HL-60/S4 treated with phorbol 12-myristate 13-acetate at 8.2 ng/mL for 4 days and 3 days (cell line): ENCODE measurements at regions not wholly inside any gene's neighbourhood (a gene's known extent, or its start where the extent isn't known, plus 50 kb on each side); places are given as distances from the start of the nearest gene placed in this dataset.

ENCODE experiments used
- in situ Hi-C: fragments of 300-500 bp; cut with MboI; formaldehyde crosslinking; loops from 2 replicates; pipeline ENCODE4 v1.15.0; 2022; ENCODE audit warnings: low sequenced_read_pairs

DNA sequence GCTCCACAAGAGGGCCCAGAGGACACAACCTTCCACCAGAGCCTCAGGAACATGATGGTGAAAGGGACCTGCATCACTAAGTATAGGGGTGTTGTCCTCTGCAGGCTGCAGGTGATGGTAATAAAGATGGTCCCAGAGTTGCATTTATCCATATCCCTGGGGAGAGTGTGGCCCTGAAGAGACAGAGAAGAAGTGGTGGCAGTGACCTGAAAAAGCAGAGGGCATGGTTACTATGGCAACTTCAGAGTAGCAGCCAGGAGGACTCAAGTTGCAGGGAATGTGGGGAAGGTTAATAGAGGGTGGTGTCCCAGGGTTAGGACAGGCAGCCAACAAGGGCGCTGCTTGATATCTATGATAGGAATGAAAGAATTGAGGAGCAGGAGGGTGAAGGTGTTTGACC is 57.1 kb downstream of the HLA-A start:
- in situ Hi-C loops = no loop called here

DNA sequence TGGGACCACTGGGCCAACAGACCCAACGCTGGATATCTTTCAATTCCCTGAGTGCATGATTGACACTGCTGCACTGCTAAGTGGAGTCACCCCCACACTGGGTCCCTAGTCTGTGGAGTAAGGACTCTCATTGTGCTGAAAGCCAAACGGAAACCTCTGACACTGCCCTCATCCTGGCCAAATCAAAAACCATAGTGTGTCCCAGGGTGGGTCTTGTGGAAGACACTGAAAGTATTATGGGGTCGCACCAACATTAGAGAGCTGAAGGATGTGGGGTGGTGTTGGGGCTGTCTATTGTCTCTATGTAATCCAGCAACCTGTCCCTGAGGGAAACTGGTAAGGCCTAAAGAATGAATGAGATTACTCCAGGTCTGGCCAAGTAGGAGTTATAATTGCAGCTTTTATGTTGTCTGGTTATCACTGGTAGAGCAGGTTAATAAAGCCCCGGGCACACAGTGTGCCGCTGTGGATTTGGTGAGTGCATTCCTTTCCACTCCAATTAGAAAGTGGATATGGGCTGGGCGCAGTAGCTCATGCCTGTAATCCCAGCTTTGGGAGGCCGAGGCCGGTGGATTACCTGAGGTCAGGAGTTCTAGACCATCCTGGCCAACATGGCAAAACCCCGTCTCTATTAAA is 57.9 kb downstream of the HLA-A start:
- in situ Hi-C loops = loop anchor here (10.0 kb wide), 1 partner anchor 155 kb away; no protein-coding TSS in a partner anchor

DNA sequence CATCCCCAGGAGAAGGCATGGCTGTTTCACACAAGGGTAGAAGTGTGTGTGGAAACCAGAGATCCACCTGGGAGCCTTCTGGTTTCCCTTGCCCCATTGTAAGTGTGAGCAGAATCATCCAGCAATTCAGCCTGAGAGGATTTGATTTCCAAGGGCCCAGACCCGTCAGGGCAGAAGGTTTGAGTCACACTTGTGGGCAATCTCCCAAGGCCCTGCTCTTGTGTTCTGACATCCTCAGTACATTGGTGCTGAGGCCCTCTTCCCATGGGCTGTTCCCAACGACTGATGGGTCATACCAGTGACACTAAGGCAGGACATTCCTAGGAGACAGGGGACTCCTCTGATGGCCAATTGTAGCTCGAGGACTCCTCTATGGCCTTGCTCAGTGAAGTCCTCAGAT is 58.2 kb upstream of the POLR1H start:
- in situ Hi-C loops = loop anchor here (10.0 kb wide), 1 partner anchor 158 kb away; no protein-coding TSS in a partner anchor

DNA sequence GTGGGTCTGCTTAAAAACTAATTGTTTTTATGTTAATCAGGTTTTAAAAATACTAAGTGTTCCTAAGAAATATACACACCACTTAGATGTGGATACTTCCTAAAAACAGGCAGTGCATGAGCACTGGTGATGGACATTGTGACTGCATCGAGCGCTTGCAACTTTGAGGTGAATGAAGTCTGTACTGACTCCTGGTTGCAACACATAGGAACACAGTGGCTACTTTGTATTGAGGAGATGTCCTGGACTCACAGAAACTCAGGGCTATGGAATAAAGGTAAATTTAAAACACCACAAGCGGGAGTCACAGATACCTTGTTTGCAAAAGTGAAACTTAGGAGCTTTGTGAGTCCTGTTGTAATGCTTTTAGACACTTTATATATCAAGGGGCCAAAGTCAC is 55.6 kb upstream of the POLR1H start:
- in situ Hi-C loops = loop anchor here (10.0 kb wide), 1 partner anchor 161 kb away; no protein-coding TSS in a partner anchor

DNA sequence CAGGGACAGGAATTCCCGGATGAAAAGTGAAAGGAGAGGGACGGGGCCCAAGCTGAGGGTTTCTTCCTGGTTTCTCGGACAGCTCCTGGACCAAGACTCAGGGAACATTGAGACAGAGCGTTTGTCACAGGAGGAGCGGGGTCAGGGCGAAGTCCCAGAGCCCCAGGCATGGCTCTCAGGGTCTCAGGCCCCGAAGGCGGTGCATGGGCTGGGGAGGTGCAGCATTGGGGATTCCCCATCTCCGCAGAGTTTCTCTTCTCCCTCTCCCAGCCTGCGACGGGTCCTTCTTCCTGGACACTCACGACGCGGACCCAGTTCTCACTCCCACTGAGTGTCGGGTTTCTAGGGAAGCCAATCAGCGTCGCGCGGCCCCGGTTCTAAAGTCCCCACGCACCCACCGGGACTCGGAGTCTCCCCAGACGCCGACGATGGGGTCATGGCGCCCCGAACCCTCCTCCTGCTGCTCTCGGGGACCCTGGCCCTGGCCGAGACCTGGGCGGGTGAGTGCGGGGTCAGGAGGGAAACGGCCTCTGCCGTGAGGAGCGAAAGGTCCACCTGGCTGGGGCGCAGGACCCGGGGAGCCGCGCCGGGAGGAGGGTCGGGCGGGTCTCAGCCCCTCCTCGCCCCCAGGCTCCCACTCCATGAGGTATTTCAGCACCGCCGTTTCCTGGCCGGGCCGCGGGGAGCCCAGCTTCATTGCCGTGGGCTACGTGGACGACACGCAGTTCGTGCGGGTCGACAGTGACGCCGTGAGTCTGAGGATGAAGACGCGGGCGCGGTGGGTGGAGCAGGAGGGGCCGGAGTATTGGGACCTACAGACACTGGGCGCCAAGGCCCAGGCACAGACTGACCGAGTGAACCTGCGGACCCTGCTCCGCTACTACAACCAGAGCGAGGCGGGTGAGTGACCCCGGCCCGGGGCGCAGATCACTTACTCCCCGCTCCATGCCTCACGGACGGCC is 54.6 kb upstream of the POLR1H start:
- in situ Hi-C loops = loop anchor here (10.0 kb wide), 1 partner anchor 162 kb away; no protein-coding TSS in a partner anchor

DNA sequence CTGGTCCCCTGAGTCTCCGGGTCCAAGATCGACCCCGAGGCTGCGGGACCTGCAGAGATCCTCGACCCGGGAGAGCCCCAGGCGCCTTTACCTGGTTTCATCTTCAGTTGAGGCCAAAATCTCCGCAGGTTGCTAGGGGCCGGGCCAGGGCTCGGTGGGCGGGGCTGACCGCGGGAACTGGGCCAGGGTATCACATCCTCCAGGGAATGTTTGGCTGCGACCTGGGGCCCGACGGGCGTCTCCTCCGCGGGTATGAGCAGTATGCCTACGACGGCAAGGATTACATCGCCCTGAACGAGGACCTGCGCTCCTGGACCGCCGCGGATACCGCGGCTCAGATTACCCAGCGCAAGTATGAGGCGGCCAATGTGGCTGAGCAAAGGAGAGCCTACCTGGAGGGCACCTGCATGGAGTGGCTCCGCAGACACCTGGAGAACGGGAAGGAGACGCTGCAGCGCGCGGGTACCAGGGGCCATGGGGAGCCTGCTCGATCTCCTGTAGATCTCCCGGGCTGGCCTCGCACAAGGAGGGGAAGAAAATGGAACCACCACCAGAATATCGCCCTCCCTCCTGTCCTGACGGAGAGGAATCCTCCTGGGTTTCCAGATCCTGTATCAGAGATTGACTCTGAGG is 53.8 kb upstream of the POLR1H start:
- in situ Hi-C loops = loop anchor here (10.0 kb wide), 1 partner anchor 162 kb away; no protein-coding TSS in a partner anchor

DNA sequence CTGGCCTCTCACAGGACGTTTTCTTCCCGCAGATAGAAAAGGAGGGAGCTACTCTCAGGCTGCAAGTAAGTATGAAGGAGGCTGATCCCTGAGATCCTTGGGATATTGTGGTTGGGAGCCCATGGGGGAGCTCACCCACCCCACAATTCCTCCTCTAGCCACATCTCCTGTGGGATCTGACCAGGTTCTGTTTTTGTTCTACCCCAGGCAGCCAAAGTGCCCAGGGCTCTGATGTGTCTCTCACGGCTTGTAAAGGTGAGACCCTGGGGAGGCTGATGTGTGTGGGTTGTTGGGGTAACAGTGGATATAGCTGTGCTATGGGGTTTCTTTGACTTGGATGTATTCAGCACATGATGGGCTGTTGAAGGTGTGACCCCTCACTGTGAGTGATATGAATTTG is 52.0 kb upstream of the POLR1H start:
- in situ Hi-C loops = loop anchor here (10.0 kb wide), 1 partner anchor 164 kb away; no protein-coding TSS in a partner anchor
